ENCODE measurements at regions not wholly inside any gene's neighbourhood (a gene's known extent, or its start where the extent isn't known, plus 50 kb on each side); places are given as distances from the start of the nearest gene placed in this dataset.
"Not testable (repeated sequence)": the region's sequence is repeated elsewhere in the genome, so short reads cannot be mapped to it uniquely, and the experiment has no call there.

DNA sequence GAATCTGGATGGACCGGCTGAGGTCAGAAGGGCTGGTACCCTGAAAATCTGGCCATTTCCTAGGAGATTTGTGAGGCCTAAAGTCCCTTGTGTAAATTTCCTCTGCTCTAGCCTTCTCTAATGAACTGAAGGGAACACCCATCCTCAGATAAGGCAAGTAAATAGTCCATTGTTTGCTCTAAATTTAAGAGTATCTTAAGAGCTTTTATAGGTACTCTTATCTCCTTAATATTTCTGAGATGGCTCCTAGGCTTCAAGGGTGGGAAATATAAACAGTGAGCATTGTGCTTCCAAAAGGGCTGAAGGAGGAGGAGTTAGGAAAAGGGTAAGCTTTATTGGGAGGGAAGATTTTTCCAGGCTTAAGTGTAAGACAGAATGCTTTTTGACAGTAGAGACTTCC is 148.7 kb upstream of the EDNRB start:
- no peak for DNase-seq (ENCODE audit: low read depth)
- TF ChIP-seq, protein P1, sequence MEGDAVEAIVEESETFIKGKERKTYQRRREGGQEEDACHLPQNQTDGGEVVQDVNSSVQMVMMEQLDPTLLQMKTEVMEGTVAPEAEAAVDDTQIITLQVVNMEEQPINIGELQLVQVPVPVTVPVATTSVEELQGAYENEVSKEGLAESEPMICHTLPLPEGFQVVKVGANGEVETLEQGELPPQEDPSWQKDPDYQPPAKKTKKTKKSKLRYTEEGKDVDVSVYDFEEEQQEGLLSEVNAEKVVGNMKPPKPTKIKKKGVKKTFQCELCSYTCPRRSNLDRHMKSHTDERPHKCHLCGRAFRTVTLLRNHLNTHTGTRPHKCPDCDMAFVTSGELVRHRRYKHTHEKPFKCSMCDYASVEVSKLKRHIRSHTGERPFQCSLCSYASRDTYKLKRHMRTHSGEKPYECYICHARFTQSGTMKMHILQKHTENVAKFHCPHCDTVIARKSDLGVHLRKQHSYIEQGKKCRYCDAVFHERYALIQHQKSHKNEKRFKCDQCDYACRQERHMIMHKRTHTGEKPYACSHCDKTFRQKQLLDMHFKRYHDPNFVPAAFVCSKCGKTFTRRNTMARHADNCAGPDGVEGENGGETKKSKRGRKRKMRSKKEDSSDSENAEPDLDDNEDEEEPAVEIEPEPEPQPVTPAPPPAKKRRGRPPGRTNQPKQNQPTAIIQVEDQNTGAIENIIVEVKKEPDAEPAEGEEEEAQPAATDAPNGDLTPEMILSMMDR (IDR thresholded peaks at IDR 0.05; ENCODE audit: insufficient read depth, low read depth, low read length): no peak
- H3K4me3 ChIP-seq (ENCODE audit: low read depth, low read length): no peak overlapping the region

DNA sequence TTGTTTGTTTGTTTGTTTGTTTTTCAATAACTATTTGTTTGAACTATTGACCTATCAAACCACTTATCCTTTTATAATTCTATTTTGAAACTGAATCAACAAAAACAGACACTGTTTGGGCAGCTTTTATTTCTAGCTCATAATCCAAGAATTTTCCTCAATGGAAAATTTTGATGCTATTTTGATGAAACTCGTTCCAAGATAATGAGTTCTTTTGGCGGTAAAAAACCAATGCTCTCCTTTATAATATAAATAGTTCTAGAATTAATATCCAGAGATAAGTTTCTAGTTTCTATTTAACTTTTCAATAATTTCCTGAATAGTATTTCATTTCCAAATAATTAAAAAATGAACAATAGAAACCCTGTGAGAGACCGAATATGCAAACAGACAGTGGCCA is 146.5 kb upstream of the EDNRB start:
- H3K4me3 ChIP-seq (ENCODE audit: low read depth, low read length): no peak overlapping the region
- no peak for DNase-seq (ENCODE audit: low read depth)
- TF ChIP-seq, protein P1 (IDR thresholded peaks at IDR 0.05; ENCODE audit: insufficient read depth, low read depth, low read length): no peak

DNA sequence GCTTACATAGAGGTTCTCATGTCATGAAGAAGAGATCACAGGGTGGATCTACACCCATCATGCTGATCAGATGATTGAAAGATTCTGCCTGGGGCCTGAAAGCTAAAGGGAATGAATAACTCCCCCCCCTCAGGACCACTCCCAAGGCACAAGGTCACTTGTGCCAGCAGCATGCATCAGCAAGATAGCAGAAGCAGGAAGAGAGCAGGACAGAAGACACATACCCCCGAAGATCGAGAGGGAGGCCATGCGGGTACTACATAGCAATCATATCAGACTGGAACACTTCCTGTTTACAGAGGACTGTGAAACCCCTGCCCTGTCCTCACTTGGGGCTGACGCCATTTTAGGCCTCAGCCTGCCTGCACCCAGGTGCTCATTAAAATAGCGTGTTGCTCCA is 143.2 kb upstream of the EDNRB start:
- H3K4me3 ChIP-seq (ENCODE audit: low read depth, low read length): no peak overlapping the region
- TF ChIP-seq, protein P1 (IDR thresholded peaks at IDR 0.05; ENCODE audit: insufficient read depth, low read depth, low read length): no peak
- no peak for DNase-seq (ENCODE audit: low read depth)

DNA sequence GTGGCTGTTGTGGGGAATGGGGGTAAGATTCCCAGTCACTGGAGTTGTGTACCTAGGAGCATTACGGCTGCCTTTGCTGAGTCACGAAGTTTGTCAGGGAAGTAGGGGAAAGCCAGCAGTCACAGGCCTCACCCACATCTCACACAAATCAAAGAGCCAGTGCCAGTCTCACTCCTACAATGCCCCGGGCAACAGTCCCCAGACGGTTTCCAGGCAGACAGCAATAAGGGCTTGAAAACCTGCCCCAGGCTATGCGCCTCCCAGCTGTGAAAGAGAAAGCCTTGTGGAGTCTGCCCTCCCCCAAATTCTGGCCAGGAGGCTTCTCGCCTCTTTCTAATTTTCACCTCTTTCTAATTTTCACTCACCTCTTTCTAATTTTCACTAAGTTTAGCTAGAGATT is 142.3 kb upstream of the EDNRB start:
- DNase-seq (ENCODE audit: low read depth): no peak
- TF ChIP-seq, protein P1 (IDR thresholded peaks at IDR 0.05; ENCODE audit: insufficient read depth, low read depth, low read length): no peak
- H3K4me3 ChIP-seq (ENCODE audit: low read depth, low read length): no peak overlapping the region

DNA sequence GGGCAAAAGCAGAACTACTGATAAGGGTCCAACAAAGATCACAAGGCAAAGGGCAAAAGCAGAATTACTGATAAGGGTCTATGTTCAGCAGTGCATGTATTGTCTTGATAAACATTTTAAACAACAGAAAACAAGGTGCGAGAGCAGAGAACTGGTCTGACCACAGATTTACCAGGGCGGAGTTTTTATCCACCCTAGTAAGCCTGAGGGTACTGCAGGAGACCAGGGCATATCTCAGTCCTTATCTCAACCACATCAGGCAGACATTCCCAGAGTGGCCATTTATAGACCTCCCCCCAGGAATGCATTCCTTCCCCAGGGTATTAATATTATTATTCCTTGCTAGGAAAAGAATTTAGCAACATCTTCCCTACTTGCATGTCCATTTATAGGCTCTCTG is 138.2 kb upstream of the EDNRB start:
- not testable (repeated sequence) for DNase-seq (ENCODE audit: low read depth); H3K4me3 ChIP-seq (ENCODE audit: low read depth, low read length)

DNA sequence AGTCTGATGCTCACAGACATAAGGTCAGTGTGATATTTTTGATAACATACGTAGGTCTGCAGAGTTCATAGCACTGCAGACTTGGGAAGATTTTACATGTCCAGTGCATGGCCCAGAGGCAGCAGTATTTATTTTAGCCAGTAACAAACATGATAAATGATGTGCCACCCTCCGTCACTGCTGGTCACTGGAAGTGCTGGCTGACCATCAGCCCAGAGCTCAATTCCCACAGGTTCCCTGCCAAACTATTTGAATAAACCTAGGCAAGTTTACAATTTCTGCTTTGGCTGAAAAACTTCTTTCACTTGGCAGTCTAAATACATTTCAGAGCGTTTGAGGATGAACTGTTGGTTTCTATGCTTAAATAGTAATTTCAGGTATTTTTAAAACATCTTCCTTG is 135.5 kb upstream of the EDNRB start:
- TF ChIP-seq, protein P1 (IDR thresholded peaks at IDR 0.05; ENCODE audit: insufficient read depth, low read depth, low read length): no peak
- no peak for DNase-seq (ENCODE audit: low read depth)
- no peak overlapping the region for H3K4me3 ChIP-seq (ENCODE audit: low read depth, low read length)

DNA sequence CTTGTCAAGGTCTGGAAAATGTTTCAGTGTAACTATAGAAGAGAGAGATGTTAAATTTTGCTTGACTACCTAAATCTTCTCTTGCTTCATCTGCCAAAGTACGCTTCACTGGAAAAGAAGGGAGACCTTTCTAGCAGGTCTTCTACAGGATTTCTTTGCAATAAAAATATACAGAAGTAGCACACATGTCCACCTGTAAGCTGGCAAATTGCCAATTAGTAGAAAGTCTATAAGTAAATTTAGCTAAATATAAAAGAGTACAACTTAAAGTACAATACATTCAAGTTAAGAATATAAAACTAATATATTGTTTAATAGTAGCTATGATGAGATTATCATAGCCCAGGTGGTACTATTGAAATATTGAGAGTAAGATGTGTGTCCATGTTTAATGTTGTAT is 128.5 kb upstream of the EDNRB start:
- no peak for DNase-seq (ENCODE audit: low read depth)
- TF ChIP-seq, protein P1 (IDR thresholded peaks at IDR 0.05; ENCODE audit: insufficient read depth, low read depth, low read length): no peak
- no peak overlapping the region for H3K4me3 ChIP-seq (ENCODE audit: low read depth, low read length)

Measured in fibroblast of villous mesenchyme (primary cell).